Upper lobe of left lung (tissue), 4 donors: ENCODE measurements at regions not wholly inside any gene's neighbourhood (a gene's known extent, or its start where the extent isn't known, plus 50 kb on each side); places are given as distances from the start of the nearest gene placed in this dataset.

Experiments
- POLR2A ChIP-seq, 4 donors: fragments of 450-650 bp; IDR thresholded peaks; one replicate each; pipeline ENCODE4 v1.5.1; 2016 to 2017; ENCODE audit warnings: antibody characterized with exemption in 4 of 4, mild to moderate bottlenecking in 2 of 4
- TF ChIP-seq, protein P1 (sequence below), 6 experiments: fragments of 450-650 bp in 4 of 6; fragments of 200-600 bp in 2 of 6; sonication (generic) in 2 of 6; IDR thresholded peaks; one replicate each; pipeline ENCODE4 v1.5.1; 2016 to 2019; ENCODE audit warnings: antibody characterized with exemption in 6 of 6

DNA sequence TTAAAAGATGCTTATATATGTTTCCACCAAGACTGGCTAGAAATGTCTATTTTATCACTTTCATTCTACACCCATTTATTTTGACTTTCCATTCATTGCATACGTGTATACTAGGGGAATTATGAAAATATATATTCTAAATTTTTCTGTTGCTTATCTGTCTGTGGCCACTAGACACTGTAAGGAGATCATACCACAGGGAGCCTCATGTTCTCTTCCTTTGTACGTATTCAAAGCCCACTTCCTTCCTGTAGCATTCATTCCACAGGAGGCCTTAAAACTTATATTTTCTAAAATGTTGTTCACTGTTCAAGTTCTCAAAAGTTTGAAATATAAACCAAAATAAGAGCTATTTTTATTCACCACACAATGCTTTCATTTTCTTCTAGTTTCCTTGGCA lies 1848.9 kb upstream of the TENM3 start:
- TF ChIP-seq, protein P1, sequence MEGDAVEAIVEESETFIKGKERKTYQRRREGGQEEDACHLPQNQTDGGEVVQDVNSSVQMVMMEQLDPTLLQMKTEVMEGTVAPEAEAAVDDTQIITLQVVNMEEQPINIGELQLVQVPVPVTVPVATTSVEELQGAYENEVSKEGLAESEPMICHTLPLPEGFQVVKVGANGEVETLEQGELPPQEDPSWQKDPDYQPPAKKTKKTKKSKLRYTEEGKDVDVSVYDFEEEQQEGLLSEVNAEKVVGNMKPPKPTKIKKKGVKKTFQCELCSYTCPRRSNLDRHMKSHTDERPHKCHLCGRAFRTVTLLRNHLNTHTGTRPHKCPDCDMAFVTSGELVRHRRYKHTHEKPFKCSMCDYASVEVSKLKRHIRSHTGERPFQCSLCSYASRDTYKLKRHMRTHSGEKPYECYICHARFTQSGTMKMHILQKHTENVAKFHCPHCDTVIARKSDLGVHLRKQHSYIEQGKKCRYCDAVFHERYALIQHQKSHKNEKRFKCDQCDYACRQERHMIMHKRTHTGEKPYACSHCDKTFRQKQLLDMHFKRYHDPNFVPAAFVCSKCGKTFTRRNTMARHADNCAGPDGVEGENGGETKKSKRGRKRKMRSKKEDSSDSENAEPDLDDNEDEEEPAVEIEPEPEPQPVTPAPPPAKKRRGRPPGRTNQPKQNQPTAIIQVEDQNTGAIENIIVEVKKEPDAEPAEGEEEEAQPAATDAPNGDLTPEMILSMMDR (IDR thresholded peaks at IDR 0.05): no peak
- no peak for TF ChIP-seq POLR2A (IDR thresholded peaks at IDR 0.05)
